ENCODE measurements at regions not wholly inside any gene's neighbourhood (a gene's known extent, or its start where the extent isn't known, plus 50 kb on each side); places are given as distances from the start of the nearest gene placed in this dataset.

DNA sequence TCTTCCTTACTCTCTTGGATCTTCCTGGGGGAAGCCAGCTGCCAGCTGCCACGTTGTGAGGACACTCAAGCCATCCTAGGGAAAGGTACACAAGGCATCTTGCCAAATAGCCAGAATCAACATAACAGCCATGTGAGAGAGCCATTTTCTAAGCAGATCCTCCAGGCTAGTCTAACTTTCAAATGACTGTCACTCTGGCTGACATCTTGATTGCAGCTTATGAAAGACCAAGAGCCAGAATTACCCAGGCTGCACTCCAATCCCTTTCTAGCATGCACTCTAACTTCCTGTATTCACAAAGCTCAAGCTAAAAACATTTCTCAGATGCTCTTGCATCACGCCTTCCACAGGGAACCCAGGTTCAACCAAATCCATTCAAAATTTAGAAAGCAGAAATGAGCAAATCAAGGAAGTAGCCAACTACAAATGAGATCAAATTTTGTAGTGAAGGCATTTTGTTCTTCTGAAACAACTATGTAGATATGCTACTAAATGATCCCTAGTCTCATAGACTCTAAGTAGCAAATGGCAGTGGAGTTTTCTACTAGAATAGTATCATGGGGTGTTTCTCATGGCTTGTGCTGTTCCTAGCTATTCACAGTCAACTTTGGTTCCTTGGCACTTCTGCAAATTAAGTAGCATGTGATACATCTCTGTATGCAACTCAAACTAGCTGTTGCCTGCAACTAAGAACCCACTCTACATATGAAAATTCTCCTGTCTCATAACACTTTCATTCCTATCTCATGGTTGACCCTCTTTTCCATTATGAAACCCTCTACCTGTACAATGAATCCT lies 281.9 kb downstream of the ZEB2 start:
- TF ChIP-seq, protein P1, sequence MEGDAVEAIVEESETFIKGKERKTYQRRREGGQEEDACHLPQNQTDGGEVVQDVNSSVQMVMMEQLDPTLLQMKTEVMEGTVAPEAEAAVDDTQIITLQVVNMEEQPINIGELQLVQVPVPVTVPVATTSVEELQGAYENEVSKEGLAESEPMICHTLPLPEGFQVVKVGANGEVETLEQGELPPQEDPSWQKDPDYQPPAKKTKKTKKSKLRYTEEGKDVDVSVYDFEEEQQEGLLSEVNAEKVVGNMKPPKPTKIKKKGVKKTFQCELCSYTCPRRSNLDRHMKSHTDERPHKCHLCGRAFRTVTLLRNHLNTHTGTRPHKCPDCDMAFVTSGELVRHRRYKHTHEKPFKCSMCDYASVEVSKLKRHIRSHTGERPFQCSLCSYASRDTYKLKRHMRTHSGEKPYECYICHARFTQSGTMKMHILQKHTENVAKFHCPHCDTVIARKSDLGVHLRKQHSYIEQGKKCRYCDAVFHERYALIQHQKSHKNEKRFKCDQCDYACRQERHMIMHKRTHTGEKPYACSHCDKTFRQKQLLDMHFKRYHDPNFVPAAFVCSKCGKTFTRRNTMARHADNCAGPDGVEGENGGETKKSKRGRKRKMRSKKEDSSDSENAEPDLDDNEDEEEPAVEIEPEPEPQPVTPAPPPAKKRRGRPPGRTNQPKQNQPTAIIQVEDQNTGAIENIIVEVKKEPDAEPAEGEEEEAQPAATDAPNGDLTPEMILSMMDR (conservative IDR thresholded peaks at IDR 0.05; ENCODE audit: low read depth, low read length): no peak
- TF ChIP-seq EZH2 (IDR thresholded peaks at IDR 0.05; ENCODE audit: borderline replicate concordance, low read depth, low read length, poor library complexity, severe bottlenecking): no peak
- BruUV-seq (replicated peaks): no TSS peak
- H3K4me3 ChIP-seq (ENCODE audit: low read depth, low read length, poor library complexity, severe bottlenecking): no peak overlapping the region
- intact Hi-C loops (cut with micrococcal nuclease; ENCODE audit: unreplicated experiment): no loop called here
- no peaks in the 10 kb centered on the region for H3K36me3 ChIP-seq (ENCODE audit: insufficient read depth, low read length, poor library complexity, severe bottlenecking)
- DNase-seq (ENCODE audit: low spot score): no peak
- no peak overlapping the region for H3K27ac ChIP-seq (ENCODE audit: low read depth, low read length, poor library complexity, severe bottlenecking)
- ChIA-PET CTCF (no interaction called here), POLR2A (ENCODE audit: low non-redundant PET) (no interaction called here)
- H3K9me3 ChIP-seq (ENCODE audit: low read depth, low read length, poor library complexity, severe bottlenecking): no peaks in the 10 kb centered on the region
- H3K27me3 ChIP-seq (replicated peaks; ENCODE audit: insufficient read depth, low read depth, low read length, poor library complexity): no peaks in the 10 kb centered on the region
- peaks cover 50% of the 10 kb centered on the region for H3K4me1 ChIP-seq (ENCODE audit: insufficient read depth, low read length, poor library complexity, severe bottlenecking)

DNA sequence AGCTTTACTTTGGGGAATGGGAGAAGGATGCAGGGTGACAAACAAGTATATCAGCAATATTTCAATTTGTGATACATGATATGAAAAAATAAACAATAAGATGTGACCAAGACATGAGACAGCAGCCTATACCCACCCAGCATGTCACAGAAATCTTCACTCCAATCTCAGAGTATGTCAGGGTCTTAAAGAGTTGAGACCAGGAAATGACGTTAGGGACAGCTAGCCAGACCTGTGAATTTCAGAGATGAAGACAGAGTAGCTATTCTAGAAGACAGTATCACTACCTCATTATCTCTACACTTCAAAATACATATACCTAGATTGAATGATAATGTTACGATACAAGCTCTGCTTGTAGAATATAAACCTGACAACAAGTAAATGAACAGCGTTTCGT lies 282.8 kb downstream of the ZEB2 start:
- H3K9me3 ChIP-seq (ENCODE audit: low read depth, low read length, poor library complexity, severe bottlenecking): no peaks in the 10 kb centered on the region
- no TSS peak for BruUV-seq (replicated peaks)
- intact Hi-C loops (cut with micrococcal nuclease; ENCODE audit: unreplicated experiment): no loop called here
- TF ChIP-seq, protein P1 (conservative IDR thresholded peaks at IDR 0.05; ENCODE audit: low read depth, low read length): no peak
- TF ChIP-seq EZH2 (IDR thresholded peaks at IDR 0.05; ENCODE audit: borderline replicate concordance, low read depth, low read length, poor library complexity, severe bottlenecking): no peak
- no peak for DNase-seq (ENCODE audit: low spot score)
- H3K27me3 ChIP-seq (replicated peaks; ENCODE audit: insufficient read depth, low read depth, low read length, poor library complexity): no peaks in the 10 kb centered on the region
- peaks cover 54% of the 10 kb centered on the region for H3K4me1 ChIP-seq (ENCODE audit: insufficient read depth, low read length, poor library complexity, severe bottlenecking)
- no peaks in the 10 kb centered on the region for H3K36me3 ChIP-seq (ENCODE audit: insufficient read depth, low read length, poor library complexity, severe bottlenecking)
- no peak overlapping the region for H3K27ac ChIP-seq (ENCODE audit: low read depth, low read length, poor library complexity, severe bottlenecking)
- CTCF ChIA-PET: no interaction called here
- POLR2A ChIA-PET (ENCODE audit: low non-redundant PET): no interaction called here
- no peak overlapping the region for H3K4me3 ChIP-seq (ENCODE audit: low read depth, low read length, poor library complexity, severe bottlenecking)

DNA sequence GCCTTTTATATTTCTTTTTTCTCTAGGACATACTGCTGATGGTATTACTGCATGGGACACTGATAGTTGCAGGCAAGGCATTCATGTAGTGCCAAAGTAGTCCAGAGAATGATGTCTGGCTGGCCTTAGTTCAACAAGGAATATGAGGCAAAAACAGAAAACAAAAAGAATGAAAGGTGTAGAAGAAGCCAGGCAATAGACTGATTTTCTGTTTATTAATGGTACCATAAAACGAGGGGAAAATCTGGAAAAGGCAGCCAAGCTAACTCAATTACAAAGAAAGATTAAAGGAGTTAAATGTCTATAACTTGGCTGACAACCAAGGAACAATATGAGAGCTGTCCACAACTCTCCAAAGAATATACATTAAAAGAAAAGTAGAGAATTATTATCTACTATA lies 284.9 kb downstream of the ZEB2 start:
- POLR2A ChIA-PET (ENCODE audit: low non-redundant PET): no interaction called here

More for the DNA sequence above, 284.9 kb downstream of the ZEB2 start:
- intact Hi-C loops (cut with micrococcal nuclease; ENCODE audit: unreplicated experiment): no loop called here
- Histone ChIP-seq H3K4me1 (ENCODE audit: insufficient read depth, low read length, poor library complexity, severe bottlenecking) (peaks cover 55% of the 10 kb centered on the region), H3K4me3 (ENCODE audit: low read depth, low read length, poor library complexity, severe bottlenecking) (no peak overlapping the region), H3K9me3 (ENCODE audit: low read depth, low read length, poor library complexity, severe bottlenecking) (no peaks in the 10 kb centered on the region), H3K36me3 (ENCODE audit: insufficient read depth, low read length, poor library complexity, severe bottlenecking) (no peaks in the 10 kb centered on the region), H3K27me3 (replicated peaks; ENCODE audit: insufficient read depth, low read depth, low read length, poor library complexity) (no peaks in the 10 kb centered on the region), H3K27ac (ENCODE audit: low read depth, low read length, poor library complexity, severe bottlenecking) (no peak overlapping the region)
- CTCF ChIA-PET: no interaction called here
- BruUV-seq (replicated peaks): no TSS peak
- TF ChIP-seq, protein P1 (conservative IDR thresholded peaks at IDR 0.05; ENCODE audit: low read depth, low read length): no peak
- no peak for TF ChIP-seq EZH2 (IDR thresholded peaks at IDR 0.05; ENCODE audit: borderline replicate concordance, low read depth, low read length, poor library complexity, severe bottlenecking)
- DNase-seq (ENCODE audit: low spot score): no peak
